GM12873 (cell line): ENCODE measurements at regions not wholly inside any gene's neighbourhood (a gene's known extent, or its start where the extent isn't known, plus 50 kb on each side); places are given as distances from the start of the nearest gene placed in this dataset.

Source experiments
- CTCF ChIP-seq: IDR thresholded peaks from 2 replicates; pipeline ENCODE4 v1.5.1; 2012; ENCODE audit warnings: low read depth, mild to moderate bottlenecking, moderate library complexity, low read length, control low read depth; ENCODE audit not compliant: insufficient read depth; ENCODE audit errors: missing control alignments

GRCh38 chr7:118801366-118801765, 576.9 kb downstream of the ANKRD7 start:
- TF ChIP-seq CTCF, result no peak

GRCh38 chr7:118802726-118803125, 578.2 kb downstream of the ANKRD7 start:
- TF ChIP-seq CTCF, result no peak

GRCh38 chr7:118826246-118826645, 601.7 kb downstream of the ANKRD7 start:
- TF ChIP-seq CTCF, result no peak

- no peak for TF ChIP-seq CTCF
Measured at GRCh38 chr7:118836933-118837332, 612.4 kb downstream of the ANKRD7 start.

GRCh38 chr7:118839515-118839914, 615.0 kb downstream of the ANKRD7 start:
- TF ChIP-seq CTCF, result no peak

- TF ChIP-seq CTCF, result no peak
Measured at GRCh38 chr7:118843456-118843855, 619.0 kb downstream of the ANKRD7 start.

GRCh38 chr7:118844748-118845147, 620.2 kb downstream of the ANKRD7 start:
- TF ChIP-seq CTCF, result no peak
